Gastrocnemius medialis (tissue), 4 donors: ENCODE measurements at regions not wholly inside any gene's neighbourhood (a gene's known extent, or its start where the extent isn't known, plus 50 kb on each side); places are given as distances from the start of the nearest gene placed in this dataset.

Source experiments
- ATAC-seq, 2 donors: fragments of 150-250 bp; one replicate each; pipeline ENCODE4 v1.9.1; 2016
- DNase-seq, 2 donors: peaks; one replicate each; pipeline ENCODE4 v3.0.0-alpha.2; 2019
- H3K27ac ChIP-seq, 4 donors: fragments of 200-600 bp; sonication (generic); 1 replicate in 1 of 4; 2 replicates in 3 of 4; pipeline ENCODE4 v1.5.1; 2016 to 2018; ENCODE audit warnings: mild to moderate bottlenecking in 2 of 4, moderate library complexity in 1 of 4
- H3K27me3 ChIP-seq, 3 donors: fragments of 200-600 bp; sonication (generic) in 2 of 3; 1 replicate in 1 of 3; 2 replicates in 2 of 3; pipeline versions ENCODE4 v1.5.1 to v1.6.0; 2016 to 2019; ENCODE audit warnings: mild to moderate bottlenecking in 1 of 3, moderate library complexity in 1 of 3
- H3K36me3 ChIP-seq, 2 donors: fragments of 200-600 bp; sonication (generic) in 1 of 2; one replicate each; pipeline ENCODE4 v1.5.1; 2017 to 2018
- H3K4me1 ChIP-seq, 2 donors: fragments of 200-600 bp; sonication (generic) in 1 of 2; one replicate each; pipeline ENCODE4 v1.5.1; 2016 to 2017; ENCODE audit warnings: mild to moderate bottlenecking in 2 of 2
- H3K4me3 ChIP-seq, 4 donors: fragments of 200-600 bp; sonication (generic) in 3 of 4; 1 replicate in 1 of 4; 2 replicates in 3 of 4; pipeline ENCODE4 v1.5.1; 2016 to 2019; ENCODE audit warnings: mild to moderate bottlenecking in 2 of 4
- H3K9me3 ChIP-seq, 3 donors: fragments of 200-600 bp; sonication (generic) in 2 of 3; 1 replicate in 1 of 3; 2 replicates in 2 of 3; pipeline ENCODE4 v1.5.1; 2016 to 2019
- CTCF ChIP-seq, 5 experiments: fragments of 450-650 bp in 3 of 5; fragments of 200-600 bp in 2 of 5; sonication (generic) in 2 of 5; IDR thresholded peaks in 4 of 5; conservative IDR thresholded peaks in 1 of 5; 1 replicate in 4 of 5; 2 replicates in 1 of 5; pipeline ENCODE4 v1.5.1; 2016 to 2019; ENCODE audit warnings: antibody characterized with exemption in 5 of 5, mild to moderate bottlenecking in 3 of 5, moderate library complexity in 3 of 5
- POLR2A ChIP-seq, 2 donors: fragments of 450-650 bp; IDR thresholded peaks; one replicate each; pipeline ENCODE4 v1.6.1; 2017; ENCODE audit warnings: antibody characterized with exemption in 2 of 2, mild to moderate bottlenecking in 2 of 2, moderate library complexity in 2 of 2
- in situ Hi-C, 4 donors: fragments of 200-750 bp; cut with MboI; loops; one replicate each; pipeline versions ENCODE4 v1.15.0 to v1.8.0; 2017; ENCODE audit warnings: low sequenced_read_pairs in 4 of 4
- intact Hi-C: fragments of 100-400 bp; cut with DNase I; formaldehyde crosslinking; loops from one replicate; pipeline ENCODE4 v1.15.1; 2023; ENCODE audit warnings: low total_unique reads

DNA sequence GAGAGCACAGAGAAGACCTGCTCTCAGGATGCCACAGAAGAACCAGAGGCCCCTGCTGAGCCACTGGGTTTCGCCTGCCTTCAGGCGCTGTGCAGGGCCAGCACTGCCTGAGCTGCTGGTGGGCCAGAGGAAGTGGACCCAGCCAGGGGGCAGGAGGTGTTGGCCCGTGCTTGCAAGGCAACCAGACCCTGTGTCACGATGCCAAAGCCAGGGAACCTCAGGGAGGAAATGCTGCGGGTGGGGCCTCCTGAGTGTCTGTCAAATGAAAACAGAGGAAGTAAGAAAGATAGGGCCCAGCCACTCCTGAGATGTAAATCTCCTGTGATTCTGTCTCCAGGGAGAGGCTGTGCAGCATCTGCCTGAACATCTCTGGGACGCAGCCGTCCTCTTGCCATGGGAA lies 58.1 kb upstream of the ADORA2B start:
- Histone ChIP-seq H3K27me3 (no peaks in the 10 kb centered on the region), H3K9me3 (no peaks in the 10 kb centered on the region), H3K4me3 (no peak overlapping the region), H3K36me3 (no peaks in the 10 kb centered on the region), H3K4me1 (no peaks in the 10 kb centered on the region), H3K27ac (no peak overlapping the region)
- in situ Hi-C loops (no loop called here), intact Hi-C loops (no loop called here)
- no peak for TF ChIP-seq POLR2A (IDR thresholded peaks at IDR 0.05)
- TF ChIP-seq CTCF (IDR thresholded peaks at IDR 0.05 in 4 of 5, conservative IDR thresholded peaks at IDR 0.05 in 1 of 5) = no peak
- ATAC-seq (no peak), DNase-seq (no peak)

- Histone ChIP-seq H3K36me3 (no peaks in the 10 kb centered on the region), H3K27ac (no peak overlapping the region), H3K27me3 (no peaks in the 10 kb centered on the region), H3K4me1 (no peaks in the 10 kb centered on the region), H3K4me3 (no peak overlapping the region), H3K9me3 (no peaks in the 10 kb centered on the region)
- in situ Hi-C loops (no loop called here), intact Hi-C loops (no loop called here)
- DNase-seq (no peak), ATAC-seq (no peak)
- TF ChIP-seq POLR2A (IDR thresholded peaks at IDR 0.05) (no peak), CTCF (IDR thresholded peaks at IDR 0.05 in 4 of 5, conservative IDR thresholded peaks at IDR 0.05 in 1 of 5) (no peak)
Observed at GRCh38 chr17:15888436-15888835, 56.5 kb upstream of the ADORA2B start.

- no peaks in the 10 kb centered on the region for H3K4me1 ChIP-seq
- no peak overlapping the region for H3K27ac ChIP-seq
- H3K9me3 ChIP-seq = no peaks in the 10 kb centered on the region
- in situ Hi-C loops = no loop called here
- H3K36me3 ChIP-seq = no peaks in the 10 kb centered on the region
- intact Hi-C loops = no loop called here
- H3K4me3 ChIP-seq = no peak overlapping the region
- H3K27me3 ChIP-seq = no peaks in the 10 kb centered on the region
- ATAC-seq (no peak), DNase-seq (no peak)
- TF ChIP-seq CTCF (IDR thresholded peaks at IDR 0.05 in 4 of 5, conservative IDR thresholded peaks at IDR 0.05 in 1 of 5) (no peak), POLR2A (IDR thresholded peaks at IDR 0.05) (no peak)
Observed at GRCh38 chr17:15890279-15890892, 54.5 kb upstream of the ADORA2B start.

DNA sequence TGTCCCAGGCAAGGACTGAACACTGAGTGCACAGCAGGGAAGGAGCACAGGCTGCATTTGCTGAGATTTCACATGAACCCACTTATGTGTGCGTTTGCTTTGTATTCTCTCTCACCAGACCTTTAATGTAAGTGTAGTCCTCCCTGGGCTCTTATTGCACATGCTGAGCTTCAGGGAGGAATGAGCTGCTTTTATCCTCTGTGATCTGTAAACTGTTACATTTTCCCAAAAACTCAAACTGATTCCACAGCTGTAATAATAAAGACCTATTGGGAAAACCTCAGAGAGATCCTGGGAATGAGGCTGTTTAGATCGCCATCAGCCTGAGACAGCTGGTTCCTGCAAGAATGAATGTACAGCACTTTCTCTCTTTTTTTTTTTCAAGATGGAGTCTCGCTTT lies 53.6 kb upstream of the ADORA2B start:
- Histone ChIP-seq H3K27ac (no peak overlapping the region), H3K27me3 (no peaks in the 10 kb centered on the region), H3K9me3 (no peaks in the 10 kb centered on the region), H3K4me1 (no peaks in the 10 kb centered on the region), H3K36me3 (no peaks in the 10 kb centered on the region), H3K4me3 (no peak overlapping the region)
- in situ Hi-C loops (no loop called here), intact Hi-C loops (no loop called here)
- no peak for ATAC-seq
- no peak for DNase-seq
- no peak for TF ChIP-seq CTCF (IDR thresholded peaks at IDR 0.05 in 4 of 5, conservative IDR thresholded peaks at IDR 0.05 in 1 of 5)
- no peak for TF ChIP-seq POLR2A (IDR thresholded peaks at IDR 0.05)

DNA sequence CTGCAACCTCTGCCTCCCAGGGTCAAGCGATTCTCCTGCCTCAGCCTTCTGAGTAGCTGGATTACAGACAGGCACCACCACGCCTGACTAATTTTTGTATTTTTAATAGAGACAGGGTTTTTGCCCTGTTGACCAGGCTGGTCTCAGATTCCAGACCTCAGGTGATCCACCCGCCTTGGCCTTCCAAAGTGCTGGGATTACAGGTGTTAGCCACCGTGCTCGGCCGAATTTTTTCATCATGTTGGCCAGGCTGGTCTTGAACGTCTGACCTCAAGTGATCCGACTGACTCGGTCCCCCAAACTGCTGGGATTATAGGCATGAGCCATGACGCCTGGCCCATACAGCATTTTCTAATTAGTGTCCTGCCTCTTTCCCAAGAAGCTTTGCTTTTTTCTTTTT lies 52.7 kb upstream of the ADORA2B start:
- H3K27me3 ChIP-seq = no peaks in the 10 kb centered on the region
- no peak overlapping the region for H3K4me3 ChIP-seq
- no peaks in the 10 kb centered on the region for H3K4me1 ChIP-seq
- intact Hi-C loops (no loop called here), in situ Hi-C loops (no loop called here)
- no peaks in the 10 kb centered on the region for H3K36me3 ChIP-seq
- no peak overlapping the region for H3K27ac ChIP-seq
- no peaks in the 10 kb centered on the region for H3K9me3 ChIP-seq
- ATAC-seq (no peak), DNase-seq (no peak)
- TF ChIP-seq CTCF (IDR thresholded peaks at IDR 0.05 in 4 of 5, conservative IDR thresholded peaks at IDR 0.05 in 1 of 5) = no peak
- no peak for TF ChIP-seq POLR2A (IDR thresholded peaks at IDR 0.05)
